ENCODE measurements at regions not wholly inside any gene's neighbourhood (a gene's known extent, or its start where the extent isn't known, plus 50 kb on each side); places are given as distances from the start of the nearest gene placed in this dataset.
A peak's percentile ranks its signal among the peaks of the same experiment; 100 is the strongest.

- Histone ChIP-seq H3K27me3 (ENCODE audit: control insufficient read depth, insufficient read depth, low read length) (no peaks in the 10 kb centered on the region), H3K4me3 (ENCODE audit: low read length in 3 of 3) (no peak overlapping the region), H3K36me3 (ENCODE audit: control insufficient read depth in 2 of 3, insufficient read depth in 3 of 3, low read length in 3 of 3) (no peaks in the 10 kb centered on the region), H3K9ac (ENCODE audit: low read length in 3 of 3) (no peak overlapping the region), H3K9me3 (ENCODE audit: control insufficient read depth in 2 of 3, insufficient read depth in 1 of 3, low read length in 3 of 3) (no peaks in the 10 kb centered on the region), H3K4me1 (ENCODE audit: control insufficient read depth in 2 of 3, insufficient read depth in 2 of 3, low read depth in 1 of 3, low read length in 3 of 3) (no peaks in the 10 kb centered on the region), H3K27ac (ENCODE audit: low read depth in 2 of 2, low read length in 2 of 2) (no peak overlapping the region)
- DNase-seq (no peak), FAIRE-seq (no peak)
- intact Hi-C loops (cut with DNase I) = no loop called here
- no peak for TF ChIP-seq CTCF (IDR thresholded peaks at IDR 0.05; ENCODE audit: borderline replicate concordance, extremely low read depth, insufficient read depth)
Measured at GRCh38 chr14:63793376-63793775, 59.4 kb upstream of the SYNE2 start.

GRCh38 chr14:63795532-63795931, 57.3 kb upstream of the SYNE2 start:
- Histone ChIP-seq H3K27ac (ENCODE audit: low read depth in 2 of 2, low read length in 2 of 2) (no peak overlapping the region), H3K4me1 (ENCODE audit: control insufficient read depth in 2 of 3, insufficient read depth in 2 of 3, low read depth in 1 of 3, low read length in 3 of 3) (peaks cover 0 to 4% (median 0%) of the 10 kb centered on the region in 3 donors), H3K9me3 (ENCODE audit: control insufficient read depth in 2 of 3, insufficient read depth in 1 of 3, low read length in 3 of 3) (no peaks in the 10 kb centered on the region), H3K4me3 (ENCODE audit: low read length in 3 of 3) (no peak overlapping the region), H3K9ac (ENCODE audit: low read length in 3 of 3) (no peak overlapping the region), H3K36me3 (ENCODE audit: control insufficient read depth in 2 of 3, insufficient read depth in 3 of 3, low read length in 3 of 3) (no peaks in the 10 kb centered on the region), H3K27me3 (ENCODE audit: control insufficient read depth, insufficient read depth, low read length) (no peaks in the 10 kb centered on the region)
- FAIRE-seq (no peak), DNase-seq (no peak)
- TF ChIP-seq CTCF (IDR thresholded peaks at IDR 0.05; ENCODE audit: borderline replicate concordance, extremely low read depth, insufficient read depth) = no peak
- intact Hi-C loops (cut with DNase I) = no loop called here

- H3K4me3 ChIP-seq (ENCODE audit: low read length in 3 of 3) = peak overlapping the region in 1 of 3 donors; percentile 38
- FAIRE-seq (no peak), DNase-seq (no peak)
- intact Hi-C loops (cut with DNase I) = no loop called here
- H3K4me1 ChIP-seq (ENCODE audit: control insufficient read depth in 2 of 3, insufficient read depth in 2 of 3, low read depth in 1 of 3, low read length in 3 of 3) = peaks cover 0 to 4% (median 0%) of the 10 kb centered on the region in 3 donors
- no peaks in the 10 kb centered on the region for H3K27me3 ChIP-seq (ENCODE audit: control insufficient read depth, insufficient read depth, low read length)
- no peak overlapping the region for H3K9ac ChIP-seq (ENCODE audit: low read length in 3 of 3)
- H3K36me3 ChIP-seq (ENCODE audit: control insufficient read depth in 2 of 3, insufficient read depth in 3 of 3, low read length in 3 of 3) = no peaks in the 10 kb centered on the region
- H3K9me3 ChIP-seq (ENCODE audit: control insufficient read depth in 2 of 3, insufficient read depth in 1 of 3, low read length in 3 of 3) = no peaks in the 10 kb centered on the region
- H3K27ac ChIP-seq (ENCODE audit: low read depth in 2 of 2, low read length in 2 of 2) = no peak overlapping the region
- no peak for TF ChIP-seq CTCF (IDR thresholded peaks at IDR 0.05; ENCODE audit: borderline replicate concordance, extremely low read depth, insufficient read depth)
Measured at GRCh38 chr14:63800083-63800482, 52.7 kb upstream of the SYNE2 start.
